Gastrocnemius medialis (tissue), 4 donors: ENCODE measurements at regions not wholly inside any gene's neighbourhood (a gene's known extent, or its start where the extent isn't known, plus 50 kb on each side); places are given as distances from the start of the nearest gene placed in this dataset.

ENCODE experiments used
- POLR2A ChIP-seq, 2 donors: fragments of 450-650 bp; IDR thresholded peaks; one replicate each; pipeline ENCODE4 v1.6.1; 2017; ENCODE audit warnings: antibody characterized with exemption in 2 of 2, mild to moderate bottlenecking in 2 of 2, moderate library complexity in 2 of 2
- TF ChIP-seq, protein P1 (sequence below), 5 experiments: fragments of 450-650 bp in 3 of 5; fragments of 200-600 bp in 2 of 5; sonication (generic) in 2 of 5; IDR thresholded peaks in 4 of 5; conservative IDR thresholded peaks in 1 of 5; 1 replicate in 4 of 5; 2 replicates in 1 of 5; pipeline ENCODE4 v1.5.1; 2016 to 2019; ENCODE audit warnings: antibody characterized with exemption in 5 of 5, mild to moderate bottlenecking in 3 of 5, moderate library complexity in 3 of 5

- TF ChIP-seq, protein P1, sequence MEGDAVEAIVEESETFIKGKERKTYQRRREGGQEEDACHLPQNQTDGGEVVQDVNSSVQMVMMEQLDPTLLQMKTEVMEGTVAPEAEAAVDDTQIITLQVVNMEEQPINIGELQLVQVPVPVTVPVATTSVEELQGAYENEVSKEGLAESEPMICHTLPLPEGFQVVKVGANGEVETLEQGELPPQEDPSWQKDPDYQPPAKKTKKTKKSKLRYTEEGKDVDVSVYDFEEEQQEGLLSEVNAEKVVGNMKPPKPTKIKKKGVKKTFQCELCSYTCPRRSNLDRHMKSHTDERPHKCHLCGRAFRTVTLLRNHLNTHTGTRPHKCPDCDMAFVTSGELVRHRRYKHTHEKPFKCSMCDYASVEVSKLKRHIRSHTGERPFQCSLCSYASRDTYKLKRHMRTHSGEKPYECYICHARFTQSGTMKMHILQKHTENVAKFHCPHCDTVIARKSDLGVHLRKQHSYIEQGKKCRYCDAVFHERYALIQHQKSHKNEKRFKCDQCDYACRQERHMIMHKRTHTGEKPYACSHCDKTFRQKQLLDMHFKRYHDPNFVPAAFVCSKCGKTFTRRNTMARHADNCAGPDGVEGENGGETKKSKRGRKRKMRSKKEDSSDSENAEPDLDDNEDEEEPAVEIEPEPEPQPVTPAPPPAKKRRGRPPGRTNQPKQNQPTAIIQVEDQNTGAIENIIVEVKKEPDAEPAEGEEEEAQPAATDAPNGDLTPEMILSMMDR (IDR thresholded peaks at IDR 0.05 in 4 of 5, conservative IDR thresholded peaks at IDR 0.05 in 1 of 5), result no peak
- TF ChIP-seq POLR2A (IDR thresholded peaks at IDR 0.05), result no peak
Measured at GRCh38 chr15:31517711-31518110, 191.1 kb downstream of the KLF13 start.
